ENCODE measurements at regions not wholly inside any gene's neighbourhood (a gene's known extent, or its start where the extent isn't known, plus 50 kb on each side); places are given as distances from the start of the nearest gene placed in this dataset.

DNA sequence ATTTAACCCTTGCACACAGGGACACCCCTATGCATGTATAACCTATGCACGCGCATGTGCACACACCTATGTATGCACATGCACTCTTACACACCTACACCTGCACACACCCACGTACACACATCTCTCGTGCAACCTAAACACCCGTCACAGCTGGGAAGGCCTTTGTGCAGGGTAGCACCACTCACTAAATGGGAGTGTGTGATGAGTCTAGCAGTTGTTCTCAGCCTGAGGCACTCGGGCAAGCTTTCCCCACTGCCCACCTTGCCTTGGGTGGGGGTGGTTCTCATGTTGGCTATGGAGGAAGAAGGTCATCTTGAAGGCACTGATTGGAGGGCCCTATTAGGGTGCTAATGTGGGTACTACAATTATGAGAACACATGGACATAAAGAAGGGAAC is 85.8 kb downstream of the DLL1 start:
- H3K36me3 ChIP-seq (replicated peaks; ENCODE audit: insufficient read depth, low read depth): no peaks in the 10 kb centered on the region
- 77% methylated on average over 6 of the region's 6 CpGs for WGBS (ENCODE audit: low lambda C conversion rate, missing lambda C conversion rate)
- TF ChIP-seq, protein P1, sequence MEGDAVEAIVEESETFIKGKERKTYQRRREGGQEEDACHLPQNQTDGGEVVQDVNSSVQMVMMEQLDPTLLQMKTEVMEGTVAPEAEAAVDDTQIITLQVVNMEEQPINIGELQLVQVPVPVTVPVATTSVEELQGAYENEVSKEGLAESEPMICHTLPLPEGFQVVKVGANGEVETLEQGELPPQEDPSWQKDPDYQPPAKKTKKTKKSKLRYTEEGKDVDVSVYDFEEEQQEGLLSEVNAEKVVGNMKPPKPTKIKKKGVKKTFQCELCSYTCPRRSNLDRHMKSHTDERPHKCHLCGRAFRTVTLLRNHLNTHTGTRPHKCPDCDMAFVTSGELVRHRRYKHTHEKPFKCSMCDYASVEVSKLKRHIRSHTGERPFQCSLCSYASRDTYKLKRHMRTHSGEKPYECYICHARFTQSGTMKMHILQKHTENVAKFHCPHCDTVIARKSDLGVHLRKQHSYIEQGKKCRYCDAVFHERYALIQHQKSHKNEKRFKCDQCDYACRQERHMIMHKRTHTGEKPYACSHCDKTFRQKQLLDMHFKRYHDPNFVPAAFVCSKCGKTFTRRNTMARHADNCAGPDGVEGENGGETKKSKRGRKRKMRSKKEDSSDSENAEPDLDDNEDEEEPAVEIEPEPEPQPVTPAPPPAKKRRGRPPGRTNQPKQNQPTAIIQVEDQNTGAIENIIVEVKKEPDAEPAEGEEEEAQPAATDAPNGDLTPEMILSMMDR (IDR thresholded peaks at IDR 0.05; ENCODE audit: poor library complexity): no peak
- no peak for TF ChIP-seq EZH2phosphoT487 (IDR thresholded peaks at IDR 0.05; ENCODE audit: low read depth, severe bottlenecking, unreplicated experiment)
- no peak for TF ChIP-seq EZH2 (IDR thresholded peaks at IDR 0.05; ENCODE audit: borderline replicate concordance)
- no peaks in the 10 kb centered on the region for H3K9me2 ChIP-seq (replicated peaks; ENCODE audit: insufficient read depth)
- H3K27me3 ChIP-seq: no peaks in the 10 kb centered on the region
- no peak for DNase-seq (ENCODE audit: low spot score)
- H2AFZ ChIP-seq: no peak overlapping the region
- no peaks in the 10 kb centered on the region for H4K20me1 ChIP-seq (ENCODE audit: insufficient read depth, poor library complexity, severe bottlenecking)
- H3K9me3 ChIP-seq (ENCODE audit: low read depth): no peaks in the 10 kb centered on the region
- no peaks in the 10 kb centered on the region for H3K4me1 ChIP-seq (ENCODE audit: insufficient read depth)
- H3K4me2 ChIP-seq: no peak overlapping the region
- no peak overlapping the region for H3K27ac ChIP-seq
- no peaks in the 10 kb centered on the region for H3K79me2 ChIP-seq
- H3K4me3 ChIP-seq: no peak overlapping the region

GRCh38 chr6:170203212-170203611 is 87.7 kb downstream of the DLL1 start:
- H3K9me3 ChIP-seq (ENCODE audit: low read depth): no peaks in the 10 kb centered on the region
- no peak for DNase-seq (ENCODE audit: low spot score)
- no peaks in the 10 kb centered on the region for H4K20me1 ChIP-seq (ENCODE audit: insufficient read depth, poor library complexity, severe bottlenecking)
- no peak overlapping the region for H3K27ac ChIP-seq
- no peaks in the 10 kb centered on the region for H3K4me1 ChIP-seq (ENCODE audit: insufficient read depth)
- H3K4me3 ChIP-seq: no peak overlapping the region
- H3K27me3 ChIP-seq: no peaks in the 10 kb centered on the region
- H3K9me2 ChIP-seq (replicated peaks; ENCODE audit: insufficient read depth): no peaks in the 10 kb centered on the region
- no peaks in the 10 kb centered on the region for H3K36me3 ChIP-seq (replicated peaks; ENCODE audit: insufficient read depth, low read depth)
- no peaks in the 10 kb centered on the region for H3K79me2 ChIP-seq
- 89% methylated on average over 6 of the region's 6 CpGs for WGBS (ENCODE audit: low lambda C conversion rate, missing lambda C conversion rate)
- no peak overlapping the region for H2AFZ ChIP-seq
- TF ChIP-seq EZH2phosphoT487 (IDR thresholded peaks at IDR 0.05; ENCODE audit: low read depth, severe bottlenecking, unreplicated experiment) (no peak), EZH2 (IDR thresholded peaks at IDR 0.05; ENCODE audit: borderline replicate concordance) (no peak)
- TF ChIP-seq, protein P1 (IDR thresholded peaks at IDR 0.05; ENCODE audit: poor library complexity): no peak
- H3K4me2 ChIP-seq: no peak overlapping the region

DNA sequence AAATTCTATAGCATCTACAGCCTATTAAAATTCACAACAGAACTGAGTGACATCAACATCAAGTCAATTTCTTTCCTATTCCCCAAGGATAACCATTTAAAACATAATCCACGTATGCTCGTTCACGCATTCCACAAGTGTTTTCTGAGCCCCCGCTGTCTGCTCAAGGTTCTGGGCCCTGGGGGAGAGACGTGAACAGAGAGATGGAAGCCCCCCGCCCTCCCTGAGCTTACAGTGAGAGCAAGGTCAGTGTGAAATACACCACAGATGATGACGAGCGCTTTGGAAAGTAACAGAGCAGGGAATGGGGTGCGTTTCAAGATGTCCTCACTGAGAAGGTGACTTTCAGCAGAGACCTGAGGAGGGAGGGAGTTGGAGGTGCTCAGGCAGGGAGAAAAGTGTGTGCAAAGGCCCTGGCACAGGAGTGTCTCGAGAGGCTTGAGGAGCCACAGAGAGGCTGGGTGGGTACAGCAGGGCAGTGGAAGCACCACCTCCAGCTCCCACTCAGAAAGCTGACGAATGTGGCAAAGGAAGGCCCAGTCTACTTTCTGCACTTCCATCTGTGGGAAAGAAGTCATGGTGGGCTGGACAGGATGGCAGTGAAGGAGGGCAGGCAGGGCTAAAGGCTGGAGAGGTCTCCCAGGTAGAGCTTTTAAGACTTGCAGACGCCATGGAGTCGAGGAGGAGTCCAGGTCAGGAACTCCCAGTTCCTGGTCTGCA is 88.3 kb downstream of the DLL1 start:
- DNase-seq (ENCODE audit: low spot score): no peak
- H2AFZ ChIP-seq: no peak overlapping the region
- no peaks in the 10 kb centered on the region for H3K9me2 ChIP-seq (replicated peaks; ENCODE audit: insufficient read depth)
- H3K79me2 ChIP-seq: no peaks in the 10 kb centered on the region
- no peaks in the 10 kb centered on the region for H3K36me3 ChIP-seq (replicated peaks; ENCODE audit: insufficient read depth, low read depth)
- H3K4me1 ChIP-seq (ENCODE audit: insufficient read depth): no peaks in the 10 kb centered on the region
- H4K20me1 ChIP-seq (ENCODE audit: insufficient read depth, poor library complexity, severe bottlenecking): no peaks in the 10 kb centered on the region
- 91% methylated on average over 13 of the region's 13 CpGs for WGBS (ENCODE audit: low lambda C conversion rate, missing lambda C conversion rate)
- H3K27ac ChIP-seq: no peak overlapping the region
- no peak overlapping the region for H3K4me2 ChIP-seq
- no peak overlapping the region for H3K4me3 ChIP-seq
- H3K27me3 ChIP-seq: no peaks in the 10 kb centered on the region
- H3K9me3 ChIP-seq (ENCODE audit: low read depth): no peaks in the 10 kb centered on the region
- TF ChIP-seq EZH2phosphoT487 (IDR thresholded peaks at IDR 0.05; ENCODE audit: low read depth, severe bottlenecking, unreplicated experiment) (no peak), EZH2 (IDR thresholded peaks at IDR 0.05; ENCODE audit: borderline replicate concordance) (no peak)
- TF ChIP-seq, protein P1 (IDR thresholded peaks at IDR 0.05; ENCODE audit: poor library complexity): no peak
